Epithelial cell of esophagus (primary cell): ENCODE measurements at regions not wholly inside any gene's neighbourhood (a gene's known extent, or its start where the extent isn't known, plus 50 kb on each side); places are given as distances from the start of the nearest gene placed in this dataset.

Source experiments
- DNase-seq: peaks from one replicate; pipeline ENCODE4 v3.0.0; 2010; ENCODE audit warnings: low read depth
- H3K4me3 ChIP-seq: 2 replicates; pipeline ENCODE4 v1.5.1; 2011; ENCODE audit warnings: mild to moderate bottlenecking, low read length, control low read depth
- CTCF ChIP-seq: IDR thresholded peaks from 2 replicates; pipeline ENCODE4 v1.5.1; 2011; ENCODE audit warnings: low read depth, mild to moderate bottlenecking, low read length, control low read depth, inconsistent platforms; ENCODE audit not compliant: insufficient read depth; ENCODE audit errors: missing control alignments

GRCh38 chr4:155268821-155269220, 60.4 kb downstream of the NPY2R start:
- no peak for DNase-seq
- no peak for TF ChIP-seq CTCF
- no peak overlapping the region for H3K4me3 ChIP-seq

- no peak overlapping the region for H3K4me3 ChIP-seq
- no peak for TF ChIP-seq CTCF
- DNase-seq, result no peak
Measured at GRCh38 chr4:155270671-155271070, 62.2 kb downstream of the NPY2R start.

- no peak for TF ChIP-seq CTCF
- DNase-seq, result peak; percentile 13
- H3K4me3 ChIP-seq, result no peak overlapping the region
Measured at GRCh38 chr4:155271557-155271956, 63.1 kb downstream of the NPY2R start.

- TF ChIP-seq CTCF, result no peak
- DNase-seq, result no peak
- H3K4me3 ChIP-seq, result no peak overlapping the region
Measured at GRCh38 chr4:155288999-155289398, 80.6 kb downstream of the NPY2R start.
